ENCODE measurements at regions not wholly inside any gene's neighbourhood (a gene's known extent, or its start where the extent isn't known, plus 50 kb on each side); places are given as distances from the start of the nearest gene placed in this dataset.

- TF ChIP-seq MAX (CRISPR knock-in tag; IDR thresholded peaks at IDR 0.05) (no peak), CTCF (IDR thresholded peaks at IDR 0.05) (no peak), ATF2 (CRISPR knock-in tag; IDR thresholded peaks at IDR 0.05; ENCODE audit: borderline replicate concordance, low read depth) (no peak), ZNF263 (CRISPR knock-in tag; IDR thresholded peaks at IDR 0.05; ENCODE audit: low read depth) (no peak), ELF4 (CRISPR knock-in tag; IDR thresholded peaks at IDR 0.05; ENCODE audit: low read depth) (no peak)
Observed at GRCh38 chr14:28931999-28932398, 165.4 kb downstream of the FOXG1 start.

All from WTC11 (cell line).